GM12873 (cell line): ENCODE measurements at regions not wholly inside any gene's neighbourhood (a gene's known extent, or its start where the extent isn't known, plus 50 kb on each side); places are given as distances from the start of the nearest gene placed in this dataset.

ENCODE experiments used
- TF ChIP-seq, protein P1 (sequence below): IDR thresholded peaks from 2 replicates; pipeline ENCODE4 v1.5.1; 2012; ENCODE audit warnings: low read depth, mild to moderate bottlenecking, moderate library complexity, low read length, control low read depth; ENCODE audit not compliant: insufficient read depth; ENCODE audit errors: missing control alignments

- TF ChIP-seq, protein P1, sequence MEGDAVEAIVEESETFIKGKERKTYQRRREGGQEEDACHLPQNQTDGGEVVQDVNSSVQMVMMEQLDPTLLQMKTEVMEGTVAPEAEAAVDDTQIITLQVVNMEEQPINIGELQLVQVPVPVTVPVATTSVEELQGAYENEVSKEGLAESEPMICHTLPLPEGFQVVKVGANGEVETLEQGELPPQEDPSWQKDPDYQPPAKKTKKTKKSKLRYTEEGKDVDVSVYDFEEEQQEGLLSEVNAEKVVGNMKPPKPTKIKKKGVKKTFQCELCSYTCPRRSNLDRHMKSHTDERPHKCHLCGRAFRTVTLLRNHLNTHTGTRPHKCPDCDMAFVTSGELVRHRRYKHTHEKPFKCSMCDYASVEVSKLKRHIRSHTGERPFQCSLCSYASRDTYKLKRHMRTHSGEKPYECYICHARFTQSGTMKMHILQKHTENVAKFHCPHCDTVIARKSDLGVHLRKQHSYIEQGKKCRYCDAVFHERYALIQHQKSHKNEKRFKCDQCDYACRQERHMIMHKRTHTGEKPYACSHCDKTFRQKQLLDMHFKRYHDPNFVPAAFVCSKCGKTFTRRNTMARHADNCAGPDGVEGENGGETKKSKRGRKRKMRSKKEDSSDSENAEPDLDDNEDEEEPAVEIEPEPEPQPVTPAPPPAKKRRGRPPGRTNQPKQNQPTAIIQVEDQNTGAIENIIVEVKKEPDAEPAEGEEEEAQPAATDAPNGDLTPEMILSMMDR: peak; percentile 84
Measured at GRCh38 chr7:42745357-42746059, 166.4 kb downstream of the C7orf25 start.

DNA sequence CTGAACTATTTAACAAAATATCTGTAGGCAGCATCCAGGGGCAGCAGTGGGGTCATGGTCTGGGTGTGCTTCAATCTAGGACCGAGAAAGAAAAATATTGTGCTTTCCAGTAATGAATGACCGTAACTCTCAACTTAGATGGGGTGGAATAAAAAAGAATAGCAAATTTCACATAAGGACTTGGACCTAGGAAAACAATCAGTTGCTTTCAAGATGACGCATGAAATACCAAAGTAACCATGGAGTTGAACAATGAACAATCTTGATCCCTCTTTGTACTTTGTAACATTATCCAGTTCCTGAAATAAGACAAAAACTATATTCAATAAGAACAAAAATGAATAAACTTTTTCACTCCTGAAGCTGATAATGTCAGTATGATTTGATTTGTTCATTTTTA lies 167.1 kb downstream of the C7orf25 start:
- TF ChIP-seq, protein P1: no peak

DNA sequence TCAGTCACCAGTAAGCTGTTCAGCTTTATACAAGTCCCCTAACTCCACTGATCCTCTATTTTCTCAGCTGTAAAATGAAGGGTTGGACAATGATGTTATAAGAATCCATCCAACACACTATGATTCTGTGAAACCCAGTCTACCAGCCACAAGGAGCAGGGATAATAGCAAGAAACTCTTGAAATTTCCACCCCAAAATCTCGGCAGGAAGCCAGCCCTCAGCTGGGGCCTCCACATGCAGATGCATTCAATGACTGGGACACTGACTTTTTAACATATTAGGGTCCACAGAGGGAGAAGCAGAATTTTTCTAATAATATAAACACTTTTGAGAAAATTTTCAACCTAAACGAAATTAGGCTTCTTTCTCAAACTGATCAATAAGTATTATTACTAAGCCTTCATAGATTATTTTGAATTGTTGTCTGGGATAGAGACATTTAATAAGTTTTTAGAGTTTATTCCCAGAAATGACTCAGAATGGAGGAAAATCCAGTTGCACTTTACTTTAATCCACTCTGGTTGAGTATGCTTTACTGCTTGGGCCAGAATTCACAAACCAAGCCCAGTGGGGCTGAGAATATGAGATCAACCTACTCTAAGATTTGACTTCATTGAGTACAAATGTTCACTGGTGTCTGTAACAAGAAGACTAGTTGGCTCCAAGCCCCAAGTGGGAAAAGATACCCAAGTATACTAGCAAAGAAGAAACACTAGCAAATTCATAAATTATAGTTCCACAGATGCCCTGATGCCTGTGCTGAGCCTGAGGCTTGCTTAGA lies 168.6 kb downstream of the C7orf25 start:
- TF ChIP-seq, protein P1: no peak

DNA sequence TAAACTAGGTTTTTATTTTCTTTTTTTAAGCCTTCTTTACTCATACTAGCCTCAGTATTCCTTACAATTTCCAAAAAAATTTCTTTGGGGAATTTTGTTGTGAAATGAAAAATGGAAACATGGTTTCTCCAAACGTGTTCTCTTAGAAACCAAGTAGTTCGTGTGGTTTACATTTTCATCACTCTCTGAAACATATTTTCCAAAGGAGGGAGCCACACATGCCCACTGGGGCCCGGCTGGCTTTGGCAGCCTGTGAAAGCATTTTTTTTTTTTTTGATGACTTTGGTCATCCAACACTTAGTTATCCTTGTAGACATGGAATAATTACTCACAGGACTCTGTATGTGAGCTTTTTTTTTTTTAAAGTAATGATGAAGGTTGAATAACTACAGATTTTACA lies 169.6 kb downstream of the C7orf25 start:
- TF ChIP-seq, protein P1: no peak

DNA sequence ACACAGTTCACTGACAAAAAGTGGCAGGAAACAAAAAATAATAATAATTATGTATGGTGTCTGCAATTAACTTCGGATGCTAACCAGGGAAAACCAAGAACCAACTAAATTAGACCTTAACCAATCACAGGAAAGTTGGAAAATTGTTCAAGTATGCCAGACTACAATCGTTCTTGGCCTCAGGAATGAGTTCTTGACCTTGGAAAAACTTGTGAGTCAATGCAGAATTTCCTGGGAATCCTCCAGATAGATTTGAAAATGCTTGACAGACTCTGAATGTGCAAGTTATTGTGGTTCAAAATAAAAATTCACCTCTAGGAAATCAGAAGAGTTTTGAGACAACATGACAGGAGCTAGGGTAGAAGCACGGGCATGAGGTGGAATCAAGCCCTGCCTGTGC lies 171.5 kb downstream of the C7orf25 start:
- TF ChIP-seq, protein P1: no peak

DNA sequence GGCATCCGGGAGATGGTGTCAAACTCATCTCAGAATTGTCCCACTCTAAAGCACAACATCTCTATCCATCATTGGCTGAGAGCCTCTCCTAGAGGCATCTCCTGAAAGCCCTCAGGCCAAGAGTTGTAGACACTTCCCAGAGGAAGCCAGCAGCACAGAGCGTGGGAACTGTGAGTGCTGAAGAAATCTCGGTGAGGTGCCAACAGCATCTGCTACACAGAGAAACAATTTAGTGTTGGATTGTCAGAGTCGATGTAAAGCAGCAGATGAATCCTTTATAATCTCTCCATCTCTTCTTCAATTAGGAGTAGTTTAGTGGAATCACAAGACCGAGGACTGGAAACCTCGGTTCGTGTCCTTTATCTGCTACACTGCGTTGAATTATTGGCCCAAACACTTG lies 172.2 kb downstream of the C7orf25 start:
- TF ChIP-seq, protein P1: no peak

GRCh38 chr7:42736931-42737330 lies 174.9 kb downstream of the C7orf25 start:
- TF ChIP-seq, protein P1: no peak
